K562 (cell line): ENCODE measurements at regions not wholly inside any gene's neighbourhood (a gene's known extent, or its start where the extent isn't known, plus 50 kb on each side); places are given as distances from the start of the nearest gene placed in this dataset.

ENCODE experiments used
- ATAC-seq: fragments of 200-7000 bp; cut with Tn5 transposase; 3 replicates; pipeline ENCODE4 v1.9.1; 2020; ENCODE audit warnings: moderate library complexity
- BruUV-seq: library from RNA; stranded (reverse); fragments of 400-500 nt; replicated peaks from 2 replicates; lab custom pipeline; 2021; lab: Mats Ljungman, UMichigan
- CTCF ChIA-PET: fragments of 300-600 bp; formaldehyde crosslinking; extraction: SDS; loops from one replicate; lab custom pipeline; 2021; ENCODE audit warnings: low intra/inter-chr PET ratio; lab: Yijun Ruan, JAX
- POLR2A ChIA-PET: fragments of 300-600, 350-650 bp; sonication (Branson Sonifier 250); formaldehyde crosslinking; extraction: SDS; loops from one replicate; lab custom pipeline; 2021; ENCODE audit warnings: antibody characterized with exemption, inconsistent platforms; lab: Yijun Ruan, JAX
- DNase-seq, 4 experiments: peaks; one replicate each; pipeline versions ENCODE4 v3.0.0 to v3.0.0-alpha.2; 2011 to 2018; ENCODE audit warnings: low spot score in 3 of 4, mixed read lengths in 3 of 4; ENCODE audit errors: extremely low read depth in 1 of 4
- FAIRE-seq: peaks from 2 replicates; lab custom pipeline; 2011; peaks lifted over from hg19 to GRCh38; lab: Jason Lieb, UNC
- H2AFZ ChIP-seq: 2 replicates; pipeline ENCODE4 v1.6.0; 2011; ENCODE audit warnings: low read depth, low read length, control low read depth, inconsistent platforms
- H3K27ac ChIP-seq: fragments of 200-600 bp; 3 replicates; pipeline ENCODE4 v1.8.0; 2011; ENCODE audit warnings: low read depth, mild to moderate bottlenecking, control low read depth, inconsistent platforms, low read length, moderate library complexity, mixed read lengths; ENCODE audit errors: extremely low read depth
- H3K27me3 ChIP-seq, 2 experiments: fragments of 300-600 bp in 1 of 2; 2 replicates in 1 of 2; 3 replicates in 1 of 2; pipeline versions ENCODE4 v1.6.0 to v1.8.0; 2011; ENCODE audit warnings: inconsistent platforms in 2 of 2, low read length in 2 of 2, mild to moderate bottlenecking in 1 of 2, mixed read lengths in 1 of 2, moderate library complexity in 1 of 2; ENCODE audit not compliant: control insufficient read depth in 2 of 2, insufficient read depth in 2 of 2
- H3K36me3 ChIP-seq: fragments of 300-600 bp; 3 replicates; pipeline ENCODE4 v1.8.0; 2011; ENCODE audit warnings: mild to moderate bottlenecking, low read length, inconsistent platforms; ENCODE audit not compliant: control insufficient read depth, insufficient read depth
- H3K4me1 ChIP-seq, 2 experiments: fragments of 200-600 bp in 1 of 2; replicated peaks in 1 of 2; 2 replicates in 1 of 2; 3 replicates in 1 of 2; pipeline versions ENCODE4 v1.5.1 to v1.8.0; 2011; ENCODE audit warnings: inconsistent platforms in 2 of 2, low read length in 2 of 2, mild to moderate bottlenecking in 1 of 2, mixed read lengths in 1 of 2, moderate library complexity in 1 of 2; ENCODE audit not compliant: control insufficient read depth in 2 of 2, insufficient read depth in 2 of 2
- H3K4me2 ChIP-seq: 2 replicates; pipeline ENCODE4 v1.6.1; 2011; ENCODE audit warnings: low read length, control low read depth, inconsistent platforms, mixed read lengths; ENCODE audit not compliant: insufficient read depth
- H3K4me3 ChIP-seq: fragments of 200-600 bp; sonication (generic), shearing (Covaris generic); 2 replicates; pipeline ENCODE4 v1.5.1; 2016; ENCODE audit warnings: control low read depth, inconsistent platforms
- H3K79me2 ChIP-seq: fragments of 200-600 bp; 3 replicates; pipeline ENCODE4 v1.8.0; 2011; ENCODE audit warnings: low read length, inconsistent platforms; ENCODE audit not compliant: control insufficient read depth, insufficient read depth
- H3K9ac ChIP-seq, 2 experiments: 2 replicates each; pipeline versions ENCODE4 v1.6.0 to v1.6.1; 2011; ENCODE audit warnings: low read depth in 2 of 2, low read length in 2 of 2, control low read depth in 1 of 2, inconsistent platforms in 1 of 2, mild to moderate bottlenecking in 1 of 2, mixed read lengths in 1 of 2; ENCODE audit not compliant: insufficient read depth in 1 of 2
- H3K9me1 ChIP-seq: one replicate; pipeline ENCODE4 v1.6.0; 2011; ENCODE audit warnings: inconsistent platforms, mild to moderate bottlenecking, low read length, moderate library complexity; ENCODE audit not compliant: control insufficient read depth, insufficient read depth
- H3K9me3 ChIP-seq: replicated peaks from 2 replicates; pipeline ENCODE4 v1.5.1; 2011; ENCODE audit warnings: low read depth, low read length, inconsistent platforms; ENCODE audit not compliant: control insufficient read depth, insufficient read depth
- H4K20me1 ChIP-seq: replicated peaks from 2 replicates; pipeline ENCODE4 v1.6.1; 2011; ENCODE audit warnings: low read length, inconsistent platforms, mixed read lengths; ENCODE audit not compliant: control insufficient read depth, insufficient read depth
- ELF4 ChIP-seq: fragments of 450-650 bp; formaldehyde crosslinking; IDR thresholded peaks from 2 replicates; pipeline ENCODE4 v1.4.0; 2022; ENCODE audit warnings: missing genetic modification characterization
- ID3 ChIP-seq, 2 experiments: fragments of 250-450 bp in 1 of 2; fragments of 450-650 bp in 1 of 2; sonication (Bioruptor Pico) in 1 of 2; IDR thresholded peaks; 2 replicates each; pipeline versions ENCODE4 v1.6.1 to v1.8.0; 2016 to 2021; ENCODE audit warnings: mild to moderate bottlenecking in 2 of 2, moderate library complexity in 2 of 2, missing compliant biosample characterization in 1 of 2, missing genetic modification characterization in 1 of 2
- NCOA6 ChIP-seq: fragments of 450-650 bp; IDR thresholded peaks from 2 replicates; pipeline ENCODE4 v1.6.1; 2017; ENCODE audit warnings: mild to moderate bottlenecking
- NFRKB ChIP-seq: fragments of 450-650 bp; IDR thresholded peaks from 2 replicates; pipeline ENCODE4 v1.6.1; 2016; ENCODE audit warnings: low read depth
- PKNOX1 ChIP-seq: fragments of 450-650 bp; IDR thresholded peaks from 2 replicates; pipeline ENCODE4 v1.6.1; 2016
- SLC30A9 ChIP-seq: fragments of 250-450 bp; sonication (Bioruptor Pico); IDR thresholded peaks from 2 replicates; pipeline ENCODE4 v1.8.0; 2022; ENCODE audit warnings: mild to moderate bottlenecking, moderate library complexity
- ZBTB49 ChIP-seq: sonication (generic); formaldehyde crosslinking; IDR thresholded peaks from 2 replicates; pipeline ENCODE4 v1.8.0; 2022; ENCODE audit warnings: missing genetic modification reagents, mild to moderate bottlenecking, borderline replicate concordance
- WGBS: fragments of 100-300 bp; shearing (Covaris generic); methylation state at CpG from one replicate; pipeline ENCODE4 v1.1.6; 2016; ENCODE audit warnings: low coverage, mixed read lengths; ENCODE audit not compliant: insufficient coverage; ENCODE audit errors: missing lambda C conversion rate; 5-methylcytosine and 5-hydroxymethylcytosine counted together
- in situ Hi-C: fragments of 300-500 bp; cut with MboI; formaldehyde crosslinking; loops from 4 replicates; pipeline ENCODE4 v1.15.0; 2018; ENCODE audit warnings: inconsistent platforms, mixed read lengths
- intact Hi-C: fragments of 100-400 bp; cut with micrococcal nuclease; formaldehyde crosslinking; loops from 2 replicates; pipeline ENCODE4 v1.14.2; 2022

- no peak for TF ChIP-seq NCOA6
- no peak for TF ChIP-seq ID3 (CRISPR knock-in tag; IDR thresholded peaks at IDR 0.05)
- TF ChIP-seq ID3 (tag; IDR thresholded peaks at IDR 0.05) = no peak
- TF ChIP-seq PKNOX1 = no peak
- no peak for TF ChIP-seq ZBTB49 (CRISPR knock-in tag)
- TF ChIP-seq NFRKB = no peak
- no peak for TF ChIP-seq ELF4 (CRISPR knock-in tag)
- TF ChIP-seq SLC30A9 (CRISPR knock-in tag) = no peak
- TF ChIP-seq, all 486 proteins: peak for 0
- H3K79me2 ChIP-seq = no peaks in the 10 kb centered on the region
- no peak overlapping the region for H3K27ac ChIP-seq
- no peak for ATAC-seq
- FAIRE-seq = no peak
- no peaks in the 10 kb centered on the region for H3K4me1 ChIP-seq
- H3K4me3 ChIP-seq = no peak overlapping the region
- H3K36me3 ChIP-seq = no peaks in the 10 kb centered on the region
- no peaks in the 10 kb centered on the region for H3K9me3 ChIP-seq
- WGBS = 0% methylated on average over 1 of the region's 1 CpG
- intact Hi-C loops (no loop called here), in situ Hi-C loops (no loop called here)
- H3K9ac ChIP-seq = no peak overlapping the region
- ChIA-PET POLR2A (no interaction called here), CTCF (no interaction called here)
- no TSS peak for BruUV-seq
- no peak overlapping the region for H3K4me2 ChIP-seq
- no peaks in the 10 kb centered on the region for H4K20me1 ChIP-seq
- no peaks in the 10 kb centered on the region for H3K9me1 ChIP-seq
- H3K27me3 ChIP-seq = no peaks in the 10 kb centered on the region
- DNase-seq = no peak
- no peak overlapping the region for H2AFZ ChIP-seq
These were observed 389.3 kb downstream of the KCNA4 start for GRCh38 chr11:29627541-29627940.
